Transverse colon (tissue), 4 donors: ENCODE measurements at regions not wholly inside any gene's neighbourhood (a gene's known extent, or its start where the extent isn't known, plus 50 kb on each side); places are given as distances from the start of the nearest gene placed in this dataset.

Source experiments
- CTCF ChIP-seq, 5 experiments: fragments of 200-600 bp in 3 of 5; fragments of 450-650 bp in 2 of 5; sonication (generic) in 3 of 5; IDR thresholded peaks; 1 replicate in 2 of 5; 2 replicates in 3 of 5; pipeline ENCODE4 v1.5.1; 2016 to 2017; ENCODE audit warnings: antibody characterized with exemption in 5 of 5, inconsistent platforms in 3 of 5, mild to moderate bottlenecking in 2 of 5, moderate library complexity in 1 of 5
- EP300 ChIP-seq: sonication (generic); formaldehyde crosslinking; IDR thresholded peaks from one replicate; pipeline ENCODE4 v1.6.1; 2017; ENCODE audit warnings: antibody characterized with exemption, low read depth
- POLR2AphosphoS5 ChIP-seq, 3 donors: sonication (generic); formaldehyde crosslinking; IDR thresholded peaks; one replicate each; pipeline ENCODE4 v1.6.1; 2016; ENCODE audit warnings: antibody characterized with exemption in 3 of 3

- no peak for TF ChIP-seq POLR2AphosphoS5 (IDR thresholded peaks at IDR 0.05)
- no peak for TF ChIP-seq CTCF (IDR thresholded peaks at IDR 0.05)
- TF ChIP-seq EP300 = no peak
Observed at GRCh38 chr9:129509533-129509928, 111.4 kb downstream of the C9orf50 start.
